Common myeloid progenitor, CD34-positive (primary cell): ENCODE measurements at regions not wholly inside any gene's neighbourhood (a gene's known extent, or its start where the extent isn't known, plus 50 kb on each side); places are given as distances from the start of the nearest gene placed in this dataset.

Experiments used
- CTCF ChIA-PET: fragments of 350-600 bp; sonication (Branson Sonifier 250); formaldehyde crosslinking; loops from one replicate; lab custom pipeline; 2021; ENCODE audit warnings: antibody characterized with exemption; lab: Charles Lee
- POLR2A ChIA-PET: fragments of 350-600 bp; sonication (Branson Sonifier 250); formaldehyde crosslinking; loops from one replicate; lab custom pipeline; 2021; ENCODE audit warnings: antibody characterized with exemption; lab: Charles Lee
- DNase-seq, 3 donors: peaks; one replicate each; pipeline versions ENCODE4 v3.0.0 to v3.0.0-alpha.2; 2013
- H3K27ac ChIP-seq, 2 experiments: 1 replicate in 1 of 2; 2 replicates in 1 of 2; pipeline ENCODE4 v1.7.0; 2013; ENCODE audit warnings: inconsistent platforms in 2 of 2, low read length in 2 of 2, mild to moderate bottlenecking in 2 of 2, low read depth in 1 of 2, moderate library complexity in 1 of 2; ENCODE audit not compliant: severe bottlenecking in 2 of 2, insufficient read depth in 1 of 2, poor library complexity in 1 of 2
- H3K27me3 ChIP-seq, 5 experiments: replicated peaks in 2 of 5; 1 replicate in 3 of 5; 2 replicates in 2 of 5; pipeline versions ENCODE4 v1.6.1 to v1.7.0; 2013; ENCODE audit warnings: low read length in 4 of 5, mild to moderate bottlenecking in 2 of 5, moderate library complexity in 2 of 5, inconsistent platforms in 1 of 5; ENCODE audit not compliant: insufficient read depth in 5 of 5, control insufficient read depth in 4 of 5
- H3K36me3 ChIP-seq, 4 experiments: 1 replicate in 2 of 4; 2 replicates in 2 of 4; pipeline versions ENCODE4 v1.6.1 to v1.7.0; 2013; ENCODE audit warnings: low read length in 3 of 4, control low read depth in 1 of 4, mild to moderate bottlenecking in 1 of 4; ENCODE audit not compliant: control insufficient read depth in 4 of 4, insufficient read depth in 4 of 4
- H3K4me1 ChIP-seq, 4 experiments: 1 replicate in 3 of 4; 2 replicates in 1 of 4; pipeline versions ENCODE4 v1.6.1 to v1.7.1; 2013; ENCODE audit warnings: low read length in 3 of 4, mild to moderate bottlenecking in 3 of 4, control low read depth in 1 of 4, inconsistent platforms in 1 of 4, moderate library complexity in 1 of 4; ENCODE audit not compliant: control insufficient read depth in 4 of 4, insufficient read depth in 4 of 4; ENCODE audit errors: control extremely low read depth in 1 of 4
- H3K4me3 ChIP-seq, 7 experiments: 1 replicate in 4 of 7; 2 replicates in 3 of 7; pipeline versions ENCODE4 v1.5.1 to v1.7.0; 2013; ENCODE audit warnings: mild to moderate bottlenecking in 7 of 7, low read length in 6 of 7, moderate library complexity in 6 of 7, inconsistent platforms in 2 of 7, low read depth in 2 of 7, control low read depth in 1 of 7; ENCODE audit not compliant: insufficient read depth in 4 of 7, control insufficient read depth in 1 of 7; ENCODE audit errors: extremely low read depth in 1 of 7
- H3K9me3 ChIP-seq, 5 experiments: 1 replicate in 4 of 5; 2 replicates in 1 of 5; pipeline versions ENCODE4 v1.6.1 to v1.7.1; 2013; ENCODE audit warnings: low read length in 4 of 5, mild to moderate bottlenecking in 2 of 5, inconsistent platforms in 1 of 5, low read depth in 1 of 5, moderate library complexity in 1 of 5; ENCODE audit not compliant: control insufficient read depth in 4 of 5, insufficient read depth in 2 of 5; ENCODE audit errors: control extremely low read depth in 1 of 5
- WGBS: methylation state at CpG from one replicate; pipeline ENCODE4 v1.1.5; 2013; ENCODE audit not compliant: insufficient coverage; 5-methylcytosine and 5-hydroxymethylcytosine counted together

- H3K27ac ChIP-seq, result no peak overlapping the region
- no peak overlapping the region for H3K4me3 ChIP-seq
- H3K9me3 ChIP-seq, result no peaks in the 10 kb centered on the region
- H3K36me3 ChIP-seq, result no peaks in the 10 kb centered on the region
- POLR2A ChIA-PET, result no interaction called here
- H3K4me1 ChIP-seq, result no peaks in the 10 kb centered on the region
- no peak for DNase-seq
- 100% methylated on average over 1 of the region's 9 CpGs for WGBS
- no peaks in the 10 kb centered on the region for H3K27me3 ChIP-seq
- CTCF ChIA-PET, result no interaction called here
These were observed 97.2 kb upstream of the CNTN4 start for GRCh38 chr3:2001306-2002108.

- no peaks in the 10 kb centered on the region for H3K4me1 ChIP-seq
These were observed 74.7 kb upstream of the CNTN4 start for GRCh38 chr3:2023959-2024358.

GRCh38 chr3:2024713-2025112 lies 74.0 kb upstream of the CNTN4 start:
- Histone ChIP-seq H3K4me1 (no peaks in the 10 kb centered on the region), H3K9me3 (no peaks in the 10 kb centered on the region), H3K36me3 (no peaks in the 10 kb centered on the region), H3K4me3 (no peak overlapping the region), H3K27me3 (no peaks in the 10 kb centered on the region), H3K27ac (no peak overlapping the region)
- 63% methylated on average over 2 of the region's 4 CpGs for whole genome bisulfite sequencing
- ChIA-PET POLR2A (no interaction called here), CTCF (no interaction called here)
- DNase-seq, result peak in 1 of 3 donors; percentile 1

More at GRCh38 chr3:2023959-2024358, 74.7 kb upstream of the CNTN4 start:
- H3K27me3 ChIP-seq, result no peaks in the 10 kb centered on the region
- WGBS, result 67% methylated on average over 3 of the region's 3 CpGs
- no peaks in the 10 kb centered on the region for H3K9me3 ChIP-seq
- no peak overlapping the region for H3K4me3 ChIP-seq
- no peaks in the 10 kb centered on the region for H3K36me3 ChIP-seq
- CTCF ChIA-PET, result no interaction called here
- no peak overlapping the region for H3K27ac ChIP-seq
- DNase-seq, result peak in 2 of 3 donors; percentile 2 to 9
- POLR2A ChIA-PET, result interaction anchor here (1.2 kb wide), 1 partner anchor 1897 kb away, joined by 3 read pairs; no protein-coding TSS in a partner anchor

- H3K36me3 ChIP-seq, result no peaks in the 10 kb centered on the region
- no peak for DNase-seq
- H3K4me1 ChIP-seq, result no peaks in the 10 kb centered on the region
- ChIA-PET POLR2A (no interaction called here), CTCF (no interaction called here)
- no peak overlapping the region for H3K4me3 ChIP-seq
- H3K9me3 ChIP-seq, result peaks cover 0 to 1% (median 0%) of the 10 kb centered on the region in 5 experiments
- WGBS, result 100% methylated on average over 3 of the region's 3 CpGs
- no peak overlapping the region for H3K27ac ChIP-seq
- H3K27me3 ChIP-seq, result no peaks in the 10 kb centered on the region
These were observed 69.1 kb upstream of the CNTN4 start for GRCh38 chr3:2029559-2029958.

- no peak overlapping the region for H3K27ac ChIP-seq
- DNase-seq, result no peak
- WGBS, result 100% methylated on average over 3 of the region's 4 CpGs
- H3K4me1 ChIP-seq, result no peaks in the 10 kb centered on the region
- CTCF ChIA-PET, result no interaction called here
- POLR2A ChIA-PET, result no interaction called here
- H3K9me3 ChIP-seq, result peaks cover 0 to 1% (median 0%) of the 10 kb centered on the region in 5 experiments
- H3K27me3 ChIP-seq, result no peaks in the 10 kb centered on the region
- no peaks in the 10 kb centered on the region for H3K36me3 ChIP-seq
- no peak overlapping the region for H3K4me3 ChIP-seq
These were observed 62.6 kb upstream of the CNTN4 start for GRCh38 chr3:2036076-2036475.

DNA sequence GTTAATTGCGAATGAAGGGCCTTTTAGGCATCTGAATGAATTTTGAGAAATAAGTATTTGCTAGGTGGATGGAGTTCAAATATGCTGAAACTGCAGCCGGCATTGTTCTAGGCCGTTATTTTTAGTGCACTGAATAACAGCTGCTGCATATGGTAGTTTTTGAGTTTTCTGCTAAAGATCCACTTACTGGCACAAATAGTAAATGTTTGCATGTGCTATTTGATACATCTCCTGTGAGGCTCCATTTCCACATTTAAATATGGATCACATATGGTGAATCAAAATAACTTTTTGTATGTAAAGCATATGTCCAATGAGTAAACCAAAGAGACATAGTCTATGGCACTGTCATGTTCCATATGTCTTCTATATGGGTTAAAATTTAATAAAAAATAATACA lies 56.7 kb upstream of the CNTN4 start:
- H3K9me3 ChIP-seq, result no peaks in the 10 kb centered on the region
- H3K36me3 ChIP-seq, result no peaks in the 10 kb centered on the region
- POLR2A ChIA-PET, result no interaction called here
- H3K4me3 ChIP-seq, result no peak overlapping the region
- H3K27ac ChIP-seq, result no peak overlapping the region
- no peak for DNase-seq
- CTCF ChIA-PET, result no interaction called here
- WGBS, result 100% methylated on average over 3 of the region's 3 CpGs
- H3K4me1 ChIP-seq, result no peaks in the 10 kb centered on the region
- H3K27me3 ChIP-seq, result no peaks in the 10 kb centered on the region
